ENCODE measurements at regions not wholly inside any gene's neighbourhood (a gene's known extent, or its start where the extent isn't known, plus 50 kb on each side); places are given as distances from the start of the nearest gene placed in this dataset.
"Not testable (repeated sequence)": the region's sequence is repeated elsewhere in the genome, so short reads cannot be mapped to it uniquely, and the experiment has no call there.

DNA sequence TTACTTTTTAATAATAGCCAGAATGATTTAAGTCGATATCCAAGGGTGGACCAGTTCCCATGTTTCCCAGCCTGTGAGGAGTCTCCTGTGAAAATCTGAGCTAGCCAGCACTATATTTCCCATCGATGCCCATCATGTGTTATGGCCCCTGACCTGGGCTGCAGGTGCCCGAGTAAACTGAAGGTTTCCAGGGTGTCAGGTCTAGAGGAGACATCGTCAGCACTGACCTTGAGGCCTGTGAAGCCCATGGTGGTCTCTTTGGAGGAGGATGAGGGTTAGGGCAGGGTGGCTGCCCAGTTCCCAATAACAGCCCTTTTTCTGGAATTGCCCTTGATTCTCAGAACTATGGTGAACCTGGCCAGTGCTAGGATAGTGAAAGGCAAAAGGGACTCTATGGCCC is 63.0 kb upstream of the TOP1 start:
- DNase-seq = no peak
- Histone ChIP-seq H3K27ac (no peak overlapping the region), H3K4me3 (ENCODE audit: low read depth, low read length) (no peak overlapping the region), H3K36me3 (no peaks in the 10 kb centered on the region), H3K9me3 (ENCODE audit: severe bottlenecking) (no peaks in the 10 kb centered on the region), H3K27me3 (ENCODE audit: insufficient read depth, low read depth, severe bottlenecking) (no peaks in the 10 kb centered on the region)
- TF ChIP-seq, protein P1, sequence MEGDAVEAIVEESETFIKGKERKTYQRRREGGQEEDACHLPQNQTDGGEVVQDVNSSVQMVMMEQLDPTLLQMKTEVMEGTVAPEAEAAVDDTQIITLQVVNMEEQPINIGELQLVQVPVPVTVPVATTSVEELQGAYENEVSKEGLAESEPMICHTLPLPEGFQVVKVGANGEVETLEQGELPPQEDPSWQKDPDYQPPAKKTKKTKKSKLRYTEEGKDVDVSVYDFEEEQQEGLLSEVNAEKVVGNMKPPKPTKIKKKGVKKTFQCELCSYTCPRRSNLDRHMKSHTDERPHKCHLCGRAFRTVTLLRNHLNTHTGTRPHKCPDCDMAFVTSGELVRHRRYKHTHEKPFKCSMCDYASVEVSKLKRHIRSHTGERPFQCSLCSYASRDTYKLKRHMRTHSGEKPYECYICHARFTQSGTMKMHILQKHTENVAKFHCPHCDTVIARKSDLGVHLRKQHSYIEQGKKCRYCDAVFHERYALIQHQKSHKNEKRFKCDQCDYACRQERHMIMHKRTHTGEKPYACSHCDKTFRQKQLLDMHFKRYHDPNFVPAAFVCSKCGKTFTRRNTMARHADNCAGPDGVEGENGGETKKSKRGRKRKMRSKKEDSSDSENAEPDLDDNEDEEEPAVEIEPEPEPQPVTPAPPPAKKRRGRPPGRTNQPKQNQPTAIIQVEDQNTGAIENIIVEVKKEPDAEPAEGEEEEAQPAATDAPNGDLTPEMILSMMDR (IDR thresholded peaks at IDR 0.05; ENCODE audit: low read depth, low read length) = no peak

DNA sequence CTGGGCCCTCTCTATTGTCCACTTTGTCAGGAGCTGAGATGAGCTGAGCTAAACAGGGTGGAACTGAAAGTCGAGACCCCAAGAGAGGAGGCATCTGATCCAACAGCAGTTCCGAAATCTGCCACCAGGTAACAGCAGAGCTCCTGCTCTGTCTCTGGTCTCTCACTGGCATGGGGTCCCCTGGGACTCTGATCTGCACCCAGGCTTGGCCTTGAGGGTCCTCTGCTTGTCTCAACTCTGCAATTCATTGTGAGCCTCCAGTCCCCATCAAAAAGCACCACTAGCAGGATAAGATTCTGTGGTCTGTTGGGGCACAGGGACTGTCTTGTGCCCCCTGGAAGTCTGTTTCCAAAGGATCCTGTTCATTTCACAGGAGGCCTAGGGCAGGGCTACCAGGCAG is 62.5 kb upstream of the TOP1 start:
- TF ChIP-seq, protein P1 (IDR thresholded peaks at IDR 0.05; ENCODE audit: low read depth, low read length) = peak; percentile 60
- H3K27ac ChIP-seq = no peak overlapping the region
- no peaks in the 10 kb centered on the region for H3K27me3 ChIP-seq (ENCODE audit: insufficient read depth, low read depth, severe bottlenecking)
- no peaks in the 10 kb centered on the region for H3K36me3 ChIP-seq
- no peak overlapping the region for H3K4me3 ChIP-seq (ENCODE audit: low read depth, low read length)
- DNase-seq = no peak
- no peaks in the 10 kb centered on the region for H3K9me3 ChIP-seq (ENCODE audit: severe bottlenecking)

DNA sequence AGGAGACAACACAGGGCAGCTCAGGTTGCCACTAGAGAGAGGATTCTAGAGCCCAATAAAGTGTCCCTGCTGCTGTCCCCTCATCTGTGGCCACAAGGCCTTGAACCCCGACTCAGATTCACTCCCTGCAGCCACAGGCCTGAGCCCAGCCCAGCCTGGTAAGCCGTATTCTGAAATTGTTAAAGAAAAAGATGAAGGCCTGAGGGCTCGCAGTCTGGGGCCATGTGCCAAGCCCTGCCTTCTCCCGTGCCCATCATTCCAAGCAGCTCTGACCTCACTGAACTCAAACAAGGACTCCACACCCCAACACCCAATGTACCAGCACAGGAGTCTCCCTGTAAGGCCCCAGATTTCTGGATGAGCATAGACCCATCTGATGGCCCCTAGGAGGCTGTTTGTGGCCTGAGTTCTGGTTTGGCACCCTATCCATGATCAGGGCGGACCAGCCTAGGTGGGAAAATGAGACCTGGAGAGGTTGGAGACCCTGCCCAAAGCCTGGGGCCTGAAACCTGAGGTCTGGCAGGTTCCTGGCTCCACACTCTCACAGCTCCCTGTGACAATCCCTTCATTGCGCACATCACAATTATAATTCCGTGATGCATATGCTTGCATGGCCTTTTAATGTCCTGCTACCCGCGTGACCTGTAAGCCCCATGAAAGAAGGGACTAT is 62.0 kb upstream of the TOP1 start:
- H3K27me3 ChIP-seq (ENCODE audit: insufficient read depth, low read depth, severe bottlenecking) = no peaks in the 10 kb centered on the region

DNA sequence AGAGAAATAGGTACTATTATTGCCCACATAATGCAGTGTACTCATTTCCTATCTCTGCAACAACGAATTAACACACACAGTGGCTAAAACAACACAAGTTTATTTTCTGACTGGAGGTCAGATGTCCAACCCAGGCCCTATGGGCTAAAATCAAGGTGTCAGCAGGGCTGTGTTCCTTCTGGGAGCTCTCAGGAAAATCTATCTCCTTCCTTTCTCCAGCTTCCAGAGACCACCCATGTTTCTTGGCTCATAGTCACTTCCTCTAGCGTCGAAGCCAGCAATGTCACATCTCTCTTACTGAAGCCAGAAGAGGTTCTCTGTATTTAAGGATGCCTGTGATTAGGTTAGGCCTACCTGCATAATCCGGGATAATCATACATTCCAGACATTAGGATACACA is 60.9 kb upstream of the TOP1 start:
- DNase-seq = no peak
- H3K36me3 ChIP-seq = no peaks in the 10 kb centered on the region
- TF ChIP-seq, protein P1 (IDR thresholded peaks at IDR 0.05; ENCODE audit: low read depth, low read length) = no peak
- no peak overlapping the region for H3K27ac ChIP-seq
- no peaks in the 10 kb centered on the region for H3K9me3 ChIP-seq (ENCODE audit: severe bottlenecking)
- no peaks in the 10 kb centered on the region for H3K27me3 ChIP-seq (ENCODE audit: insufficient read depth, low read depth, severe bottlenecking)
- H3K4me3 ChIP-seq (ENCODE audit: low read depth, low read length) = no peak overlapping the region

More for the DNA sequence above, 62.0 kb upstream of the TOP1 start:
- DNase-seq = no peak
- Histone ChIP-seq H3K36me3 (no peaks in the 10 kb centered on the region), H3K9me3 (ENCODE audit: severe bottlenecking) (no peaks in the 10 kb centered on the region), H3K4me3 (ENCODE audit: low read depth, low read length) (no peak overlapping the region), H3K27ac (no peak overlapping the region)
- TF ChIP-seq, protein P1 (IDR thresholded peaks at IDR 0.05; ENCODE audit: low read depth, low read length) = no peak

- not testable (repeated sequence) for H3K9me3 ChIP-seq (ENCODE audit: severe bottlenecking); H3K27me3 ChIP-seq (ENCODE audit: insufficient read depth, low read depth, severe bottlenecking); H3K4me3 ChIP-seq (ENCODE audit: low read depth, low read length); H3K27ac ChIP-seq; H3K36me3 ChIP-seq
- DNase-seq = peak; percentile 75
- TF ChIP-seq, protein P1 (IDR thresholded peaks at IDR 0.05; ENCODE audit: low read depth, low read length) = peak; percentile 92
Measured at GRCh38 chr20:40968816-40969562, 59.6 kb upstream of the TOP1 start.

Data from WERI-Rb-1 (cell line).